Sigmoid colon (tissue), 6 donors: ENCODE measurements at regions not wholly inside any gene's neighbourhood (a gene's known extent, or its start where the extent isn't known, plus 50 kb on each side); places are given as distances from the start of the nearest gene placed in this dataset.
A peak's percentile ranks its signal among the peaks of the same experiment; 100 is the strongest.
"Not testable (repeated sequence)": the region's sequence is repeated elsewhere in the genome, so short reads cannot be mapped to it uniquely, and the experiment has no call there.

Source experiments
- DNase-seq: peaks from one replicate; pipeline ENCODE4 v3.0.0-alpha.2; 2019
- H3K27ac ChIP-seq, 4 donors: fragments of 200-600 bp; sonication (generic); one replicate each; pipeline ENCODE4 v1.5.1; 2016 to 2019; ENCODE audit warnings: mild to moderate bottlenecking in 1 of 4
- H3K27me3 ChIP-seq, 3 donors: fragments of 200-600 bp; sonication (generic); one replicate each; pipeline ENCODE4 v1.5.1; 2019; ENCODE audit warnings: mild to moderate bottlenecking in 1 of 3
- H3K36me3 ChIP-seq, 4 donors: fragments of 200-600 bp; sonication (generic); one replicate each; pipeline ENCODE4 v1.5.1; 2016 to 2019
- H3K4me1 ChIP-seq, 4 donors: fragments of 200-600 bp; sonication (generic); one replicate each; pipeline ENCODE4 v1.5.1; 2017 to 2019
- H3K4me3 ChIP-seq, 4 donors: fragments of 200-600 bp; sonication (generic); one replicate each; pipeline ENCODE4 v1.5.1; 2017 to 2019; ENCODE audit warnings: mild to moderate bottlenecking in 2 of 4, moderate library complexity in 1 of 4
- H3K9me3 ChIP-seq, 4 donors: fragments of 200-600 bp in 3 of 4; sonication (generic) in 3 of 4; one replicate each; pipeline versions ENCODE4 v1.5.1 to v1.6.1; 2013 to 2019
- POLR2AphosphoS5 ChIP-seq, 4 donors: sonication (generic); formaldehyde crosslinking; IDR thresholded peaks; one replicate each; pipeline ENCODE4 v1.6.1; 2017; ENCODE audit warnings: antibody characterized with exemption in 4 of 4
- WGBS, 2 donors: extraction: QIAGEN DNeasy Blood & Tissue Kit; methylation state at CpG; one replicate each; pipeline ENCODE4 v1.1.7; 2013; 5-methylcytosine and 5-hydroxymethylcytosine counted together
- intact Hi-C: fragments of 100-400 bp; cut with DNase I; formaldehyde crosslinking; loops from one replicate; pipeline ENCODE4 v1.15.1; 2023
- donor health status: healthy with polysubstance abuse.
- donor health status: healthy.

- H3K4me1 ChIP-seq, H3K36me3 ChIP-seq, intact Hi-C loops, H3K9me3 ChIP-seq, H3K27ac ChIP-seq, H3K4me3 ChIP-seq, H3K27me3 ChIP-seq, DNase-seq: not testable (repeated sequence)
- WGBS, 2 donors: 85 to 86% methylated on average over 8 of the region's 8 CpGs
Measured at GRCh38 chr4:118442115-118442837, 89.5 kb upstream of the PRSS12 start.

DNA sequence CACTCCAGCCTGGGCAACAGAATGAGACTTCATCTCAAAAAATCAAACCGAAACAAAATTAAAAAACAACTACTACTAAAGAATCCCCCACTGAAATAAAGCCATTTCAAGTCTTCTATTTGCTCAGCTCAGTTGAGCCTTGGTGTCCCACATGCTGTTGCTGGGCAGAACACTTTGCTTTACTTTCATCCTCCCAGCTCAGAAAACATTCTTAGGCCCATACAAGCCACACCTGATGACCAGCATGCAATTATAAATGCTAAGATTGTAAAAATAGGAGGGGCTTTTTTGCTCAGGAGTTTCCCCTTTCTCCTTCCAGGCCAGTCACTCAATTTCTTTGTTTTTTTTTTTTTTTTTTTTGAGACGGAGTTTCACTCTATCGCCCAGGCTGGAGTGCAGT, 94.6 kb upstream of the PRSS12 start:
- H3K4me3 ChIP-seq, H3K4me1 ChIP-seq, H3K27me3 ChIP-seq, H3K27ac ChIP-seq, DNase-seq, H3K36me3 ChIP-seq, H3K9me3 ChIP-seq, intact Hi-C loops: not testable (repeated sequence)
- 84 to 98% methylated on average over 3 of the region's 3 CpGs for WGBS, 2 donors

DNA sequence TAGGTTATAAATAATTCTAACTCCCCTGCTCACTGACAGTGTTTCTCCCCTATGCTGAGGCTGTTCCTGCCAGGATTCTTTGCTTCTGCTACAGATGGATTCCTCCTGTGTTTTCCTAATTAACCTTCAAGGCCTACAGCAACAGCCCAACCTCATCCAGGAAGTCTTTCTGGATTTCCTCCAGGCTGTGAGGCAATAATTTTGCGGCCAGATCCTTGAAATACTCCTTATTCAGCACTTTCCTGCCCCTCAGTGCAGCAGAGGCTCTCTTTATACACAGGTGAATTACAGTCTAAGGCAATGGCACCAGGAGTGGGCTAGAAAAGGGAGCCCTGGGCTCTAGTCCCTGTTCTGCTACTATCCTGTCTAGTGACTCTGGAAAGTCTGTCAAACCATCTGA, 102.1 kb upstream of the PRSS12 start:
- H3K4me3 ChIP-seq, DNase-seq, H3K36me3 ChIP-seq, H3K27me3 ChIP-seq, intact Hi-C loops, H3K9me3 ChIP-seq, H3K4me1 ChIP-seq, H3K27ac ChIP-seq: not testable (repeated sequence)
- peak in 1 of 4 donors; percentile 6 for TF ChIP-seq POLR2AphosphoS5 (IDR thresholded peaks at IDR 0.05)
- whole genome bisulfite sequencing, 2 donors: 68 to 69% methylated on average over 1 of the region's 1 CpG

GRCh38 chr4:118461435-118461834, 108.6 kb upstream of the PRSS12 start:
- intact Hi-C loops, DNase-seq: not testable (repeated sequence)
- 94 to 95% methylated on average over 5 of the region's 5 CpGs for WGBS, 2 donors

GRCh38 chr4:118465831-118466230, 113.0 kb upstream of the PRSS12 start:
- H3K4me1 ChIP-seq, DNase-seq, H3K9me3 ChIP-seq, H3K4me3 ChIP-seq, H3K27me3 ChIP-seq, H3K27ac ChIP-seq, intact Hi-C loops, H3K36me3 ChIP-seq: not testable (repeated sequence)
- 63 to 65% methylated on average over 2 of the region's 2 CpGs for WGBS, 2 donors

More at GRCh38 chr4:118461435-118461834, 108.6 kb upstream of the PRSS12 start:
- H3K9me3 ChIP-seq, H3K4me3 ChIP-seq, H3K27me3 ChIP-seq, H3K4me1 ChIP-seq, H3K36me3 ChIP-seq, H3K27ac ChIP-seq: not testable (repeated sequence)

- H3K36me3 ChIP-seq, DNase-seq, intact Hi-C loops, H3K27me3 ChIP-seq, H3K4me1 ChIP-seq, H3K4me3 ChIP-seq, H3K9me3 ChIP-seq: not testable (repeated sequence)
- WGBS, 2 donors: 83 to 91% methylated on average over 3 of the region's 3 CpGs
- peak overlapping the region in 1 of 4 donors; percentile 37 for H3K27ac ChIP-seq
Measured at GRCh38 chr4:118474001-118474626, 121.3 kb upstream of the PRSS12 start.

DNA sequence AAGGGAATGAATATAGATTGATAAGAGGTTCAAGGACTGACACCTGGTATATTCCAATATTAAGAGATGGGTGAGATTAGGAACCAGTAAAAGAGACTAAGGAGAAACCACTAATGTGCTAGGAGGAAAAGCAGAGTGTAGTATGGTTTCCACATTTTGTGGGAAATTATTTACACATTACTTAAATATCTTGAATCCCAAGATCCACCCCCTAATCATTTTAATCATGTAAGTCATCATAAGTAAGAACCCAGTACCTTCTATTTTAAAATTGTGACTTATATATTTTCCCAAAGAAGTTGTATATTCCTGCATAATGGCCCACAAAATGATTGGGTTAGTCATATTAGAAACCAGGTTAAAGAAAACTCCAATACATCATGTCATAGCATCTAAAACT, 122.0 kb upstream of the PRSS12 start:
- intact Hi-C loops, DNase-seq, H3K9me3 ChIP-seq, H3K4me3 ChIP-seq, H3K27ac ChIP-seq, H3K36me3 ChIP-seq, H3K27me3 ChIP-seq, H3K4me1 ChIP-seq: not testable (repeated sequence)

- H3K27me3 ChIP-seq, H3K9me3 ChIP-seq, H3K4me1 ChIP-seq, intact Hi-C loops, H3K27ac ChIP-seq, H3K4me3 ChIP-seq, DNase-seq, H3K36me3 ChIP-seq: not testable (repeated sequence)
- 85 to 88% methylated on average over 3 of the region's 3 CpGs for WGBS, 2 donors
Measured at GRCh38 chr4:118475901-118476300, 123.1 kb upstream of the PRSS12 start.

- H3K4me1 ChIP-seq: not testable (repeated sequence)
Measured at GRCh38 chr4:118477826-118478225, 125.0 kb upstream of the PRSS12 start.

GRCh38 chr4:118485801-118486314, 133.1 kb upstream of the PRSS12 start:
- DNase-seq, intact Hi-C loops, H3K27ac ChIP-seq, H3K4me1 ChIP-seq, H3K9me3 ChIP-seq, H3K4me3 ChIP-seq, H3K36me3 ChIP-seq, H3K27me3 ChIP-seq: not testable (repeated sequence)
- 63 to 81% methylated on average over 2 of the region's 3 CpGs for WGBS, 2 donors

More at GRCh38 chr4:118477826-118478225, 125.0 kb upstream of the PRSS12 start:
- H3K27ac ChIP-seq, H3K36me3 ChIP-seq, intact Hi-C loops, H3K4me3 ChIP-seq, H3K9me3 ChIP-seq, DNase-seq, H3K27me3 ChIP-seq: not testable (repeated sequence)

- H3K4me3 ChIP-seq, H3K4me1 ChIP-seq, H3K36me3 ChIP-seq, H3K9me3 ChIP-seq, H3K27ac ChIP-seq, H3K27me3 ChIP-seq, intact Hi-C loops, DNase-seq: not testable (repeated sequence)
- 74 to 84% methylated on average over 4 of the region's 4 CpGs for WGBS, 2 donors
Measured at GRCh38 chr4:118492963-118493362, 140.2 kb upstream of the PRSS12 start.

GRCh38 chr4:118494437-118494836, 141.6 kb upstream of the PRSS12 start:
- H3K4me1 ChIP-seq, DNase-seq, H3K4me3 ChIP-seq, H3K9me3 ChIP-seq, H3K27me3 ChIP-seq, intact Hi-C loops, H3K36me3 ChIP-seq, H3K27ac ChIP-seq: not testable (repeated sequence)
- 84 to 94% methylated on average over 6 of the region's 6 CpGs for WGBS, 2 donors

DNA sequence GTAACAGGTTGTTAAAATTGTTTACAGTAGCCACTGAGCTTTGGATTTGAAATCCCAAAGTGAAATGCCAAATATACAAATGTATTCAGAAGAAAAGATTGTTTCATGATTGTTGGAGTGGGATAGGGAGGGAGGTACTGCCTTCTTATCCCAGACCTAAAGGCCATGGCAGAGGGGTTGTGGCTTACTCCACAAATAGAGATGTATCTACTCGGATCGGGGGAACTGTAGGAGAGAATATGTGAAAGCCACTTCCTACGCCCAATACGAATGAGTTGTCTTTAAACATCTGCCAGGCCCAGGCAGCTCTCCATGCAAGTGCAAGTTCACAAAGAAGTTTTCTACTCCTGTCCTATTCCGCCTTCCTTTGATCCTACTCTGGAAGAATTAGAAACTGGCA, 150.2 kb upstream of the PRSS12 start:
- WGBS, 2 donors: 84 to 91% methylated on average over 5 of the region's 5 CpGs

More for the DNA sequence above, 150.2 kb upstream of the PRSS12 start:
- H3K27me3 ChIP-seq, H3K36me3 ChIP-seq, H3K9me3 ChIP-seq, intact Hi-C loops, DNase-seq, H3K4me3 ChIP-seq, H3K4me1 ChIP-seq: not testable (repeated sequence)
- peak overlapping the region in 1 of 4 donors; percentile 31 for H3K27ac ChIP-seq
